OCI-LY3 (cell line): ENCODE measurements at regions not wholly inside any gene's neighbourhood (a gene's known extent, or its start where the extent isn't known, plus 50 kb on each side); places are given as distances from the start of the nearest gene placed in this dataset.
"Not testable (repeated sequence)": the region's sequence is repeated elsewhere in the genome, so short reads cannot be mapped to it uniquely, and the experiment has no call there.

Experiments
- H2AFZ ChIP-seq: fragments of 200-600, 300-600 bp; shearing (Covaris generic); 2 replicates; pipeline ENCODE4 v1.6.0; 2014; ENCODE audit warnings: antibody characterized with exemption, low read depth, low read length
- H3K27ac ChIP-seq: fragments of 200-600, 300-600 bp; sonication (generic); 2 replicates; pipeline ENCODE4 v1.5.1; 2014; ENCODE audit warnings: mild to moderate bottlenecking, low read length, moderate library complexity, mixed read lengths
- H3K27me3 ChIP-seq: fragments of 200-600, 300-600 bp; sonication (generic); 2 replicates; pipeline ENCODE4 v1.6.1; 2014; ENCODE audit warnings: low read depth, low read length, mixed read lengths
- H3K36me3 ChIP-seq: fragments of 200-600, 300-600 bp; sonication (generic); replicated peaks from 2 replicates; pipeline ENCODE3; 2014; ENCODE audit warnings: low read depth, low read length, mixed read lengths
- H3K4me1 ChIP-seq: fragments of 300-600, 200-600 bp; sonication (generic); 2 replicates; pipeline ENCODE4 v1.6.1; 2014; ENCODE audit warnings: low read length, mixed read lengths
- H3K4me2 ChIP-seq: fragments of 200-600, 300-600 bp; sonication (generic); 2 replicates; pipeline ENCODE4 v1.6.1; 2014; ENCODE audit warnings: low read length, mixed read lengths
- H3K4me3 ChIP-seq: fragments of 300-600, 200-600 bp; sonication (generic); 2 replicates; pipeline ENCODE4 v1.5.1; 2014; ENCODE audit warnings: antibody characterized with exemption, mild to moderate bottlenecking, low read length, moderate library complexity
- H3K79me2 ChIP-seq: fragments of 300-600, 200-600 bp; shearing (Covaris generic); 2 replicates; pipeline ENCODE4 v1.6.1; 2014; ENCODE audit warnings: mild to moderate bottlenecking, low read length, mixed read lengths
- H3K9ac ChIP-seq: fragments of 300-600, 200-600 bp; shearing (Covaris generic); 2 replicates; pipeline ENCODE4 v1.6.0; 2014; ENCODE audit warnings: mild to moderate bottlenecking, low read length, moderate library complexity
- H3K9me3 ChIP-seq: fragments of 200-600, 300-600 bp; shearing (Covaris generic); 2 replicates; pipeline ENCODE4 v1.6.1; 2014; ENCODE audit warnings: low read length, mixed read lengths; ENCODE audit not compliant: insufficient read depth
- H4K20me1 ChIP-seq: fragments of 200-600, 300-600 bp; sonication (generic); 2 replicates; pipeline ENCODE4 v1.6.1; 2016; ENCODE audit warnings: low read length, mixed read lengths; ENCODE audit not compliant: insufficient read depth
- EZH2phosphoT487 ChIP-seq: fragments of 200-600 bp; shearing (Covaris generic); IDR thresholded peaks from 2 replicates; pipeline ENCODE4 v1.6.1; 2018; ENCODE audit warnings: antibody characterized with exemption, mixed run types, low read depth
- TF ChIP-seq, protein P1 (sequence below): fragments of 200-600, 300-600 bp; sonication (generic); IDR thresholded peaks from 2 replicates; pipeline ENCODE4 v1.5.1; 2014; ENCODE audit warnings: antibody characterized with exemption, low read length, low read depth

DNA sequence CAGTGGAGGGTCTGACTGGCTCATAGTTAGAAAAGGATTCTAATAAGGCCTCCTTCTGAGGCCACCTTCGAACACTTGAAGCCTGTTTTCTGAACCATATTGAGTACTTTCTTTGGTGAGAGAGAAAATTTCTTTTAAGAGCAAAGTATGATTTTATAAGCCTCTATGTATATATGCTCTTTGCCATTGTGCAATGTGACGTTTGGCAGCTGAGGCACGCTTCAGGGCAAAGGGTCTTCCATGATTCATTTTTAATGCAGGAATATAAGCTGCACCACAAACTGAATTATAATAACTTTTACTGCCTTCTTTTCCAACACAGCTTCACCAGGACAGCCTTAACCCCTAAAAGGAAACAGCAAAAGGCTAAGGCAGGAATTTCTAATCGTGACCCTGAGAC is 154.4 kb downstream of the TTLL2 start:
- no peaks in the 10 kb centered on the region for H3K79me2 ChIP-seq
- H3K9me3 ChIP-seq: no peaks in the 10 kb centered on the region
- H2AFZ ChIP-seq: no peak overlapping the region
- no peak overlapping the region for H3K4me3 ChIP-seq
- H3K36me3 ChIP-seq: no peaks in the 10 kb centered on the region
- H3K9ac ChIP-seq: no peak overlapping the region
- H4K20me1 ChIP-seq: no peaks in the 10 kb centered on the region
- peak overlapping the region; percentile 30 for H3K4me2 ChIP-seq
- peaks cover 13% of the 10 kb centered on the region for H3K4me1 ChIP-seq
- TF ChIP-seq, protein P1, sequence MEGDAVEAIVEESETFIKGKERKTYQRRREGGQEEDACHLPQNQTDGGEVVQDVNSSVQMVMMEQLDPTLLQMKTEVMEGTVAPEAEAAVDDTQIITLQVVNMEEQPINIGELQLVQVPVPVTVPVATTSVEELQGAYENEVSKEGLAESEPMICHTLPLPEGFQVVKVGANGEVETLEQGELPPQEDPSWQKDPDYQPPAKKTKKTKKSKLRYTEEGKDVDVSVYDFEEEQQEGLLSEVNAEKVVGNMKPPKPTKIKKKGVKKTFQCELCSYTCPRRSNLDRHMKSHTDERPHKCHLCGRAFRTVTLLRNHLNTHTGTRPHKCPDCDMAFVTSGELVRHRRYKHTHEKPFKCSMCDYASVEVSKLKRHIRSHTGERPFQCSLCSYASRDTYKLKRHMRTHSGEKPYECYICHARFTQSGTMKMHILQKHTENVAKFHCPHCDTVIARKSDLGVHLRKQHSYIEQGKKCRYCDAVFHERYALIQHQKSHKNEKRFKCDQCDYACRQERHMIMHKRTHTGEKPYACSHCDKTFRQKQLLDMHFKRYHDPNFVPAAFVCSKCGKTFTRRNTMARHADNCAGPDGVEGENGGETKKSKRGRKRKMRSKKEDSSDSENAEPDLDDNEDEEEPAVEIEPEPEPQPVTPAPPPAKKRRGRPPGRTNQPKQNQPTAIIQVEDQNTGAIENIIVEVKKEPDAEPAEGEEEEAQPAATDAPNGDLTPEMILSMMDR: no peak
- no peak for TF ChIP-seq EZH2phosphoT487
- H3K27ac ChIP-seq: no peak overlapping the region
- H3K27me3 ChIP-seq: peaks cover 5% of the 10 kb centered on the region

GRCh38 chr6:167479901-167480648 is 155.2 kb downstream of the TTLL2 start:
- Histone ChIP-seq H3K27ac (no peak overlapping the region), H3K4me1 (peaks cover 13% of the 10 kb centered on the region), H2AFZ (no peak overlapping the region), H4K20me1 (no peaks in the 10 kb centered on the region), H3K27me3 (peaks cover 5% of the 10 kb centered on the region), H3K4me2 (peak overlapping the region; percentile 30), H3K4me3 (no peak overlapping the region), H3K36me3 (no peaks in the 10 kb centered on the region), H3K79me2 (no peaks in the 10 kb centered on the region), H3K9me3 (no peaks in the 10 kb centered on the region), H3K9ac (no peak overlapping the region)
- TF ChIP-seq, protein P1: peak; percentile 9; the same call in 1 of the 2 replicates
- TF ChIP-seq EZH2phosphoT487: no peak

GRCh38 chr6:167481307-167481926 is 156.5 kb downstream of the TTLL2 start:
- Histone ChIP-seq H3K27ac (no peak overlapping the region), H3K27me3 (peaks cover 5% of the 10 kb centered on the region), H3K36me3 (no peaks in the 10 kb centered on the region), H3K79me2 (no peaks in the 10 kb centered on the region), H3K4me1 (peaks cover 13% of the 10 kb centered on the region), H3K9ac (no peak overlapping the region), H3K4me3 (no peak overlapping the region), H4K20me1 (no peaks in the 10 kb centered on the region), H3K4me2 (no peak overlapping the region), H3K9me3 (no peaks in the 10 kb centered on the region), H2AFZ (no peak overlapping the region)
- TF ChIP-seq, protein P1: no peak
- TF ChIP-seq EZH2phosphoT487: no peak

- H3K27me3 ChIP-seq, H3K4me2 ChIP-seq, H2AFZ ChIP-seq, H3K27ac ChIP-seq, H3K9me3 ChIP-seq, H3K79me2 ChIP-seq, H3K36me3 ChIP-seq, H3K4me3 ChIP-seq, H4K20me1 ChIP-seq, H3K9ac ChIP-seq: not testable (repeated sequence)
- H3K4me1 ChIP-seq: peaks cover 14% of the 10 kb centered on the region
Observed at GRCh38 chr6:167482801-167483200, 157.9 kb downstream of the TTLL2 start.
